ENCODE measurements at regions not wholly inside any gene's neighbourhood (a gene's known extent, or its start where the extent isn't known, plus 50 kb on each side); places are given as distances from the start of the nearest gene placed in this dataset.

DNA sequence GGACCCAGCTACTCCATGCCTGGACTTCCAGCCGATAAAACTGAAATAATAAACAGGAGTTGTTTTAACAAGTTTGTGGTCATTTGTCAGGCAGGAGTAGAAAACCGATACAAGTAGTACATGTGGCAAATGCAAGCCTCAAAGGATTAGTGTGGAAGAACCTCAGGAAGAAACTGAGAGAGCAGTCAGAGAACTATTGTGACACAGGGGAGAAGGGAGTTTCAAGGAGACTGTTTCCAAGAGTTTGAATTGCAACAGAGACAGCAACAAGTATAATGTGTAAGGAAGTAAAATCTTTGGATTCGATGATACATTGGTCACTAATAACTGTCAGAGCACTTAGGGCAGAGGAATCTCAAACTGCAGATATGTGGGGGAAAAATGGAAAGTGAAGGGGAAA lies 450.6 kb upstream of the ARHGEF26 start:
- TF ChIP-seq POLR2A (IDR thresholded peaks at IDR 0.05; ENCODE audit: low read length), result no peak
- TF ChIP-seq GATA1 (IDR thresholded peaks at IDR 0.05; ENCODE audit: low read depth, low read length), result no peak
